ENCODE measurements at regions not wholly inside any gene's neighbourhood (a gene's known extent, or its start where the extent isn't known, plus 50 kb on each side); places are given as distances from the start of the nearest gene placed in this dataset.

GRCh38 chr2:120677696-120678247, 57.9 kb upstream of the GLI2 start:
- Histone ChIP-seq H3K27me3 (ENCODE audit: control insufficient read depth in 3 of 3, insufficient read depth in 3 of 3, low read length in 3 of 3) (peaks cover 0 to 43% (median 2%) of the 10 kb centered on the region in 3 donors), H3K4me3 (ENCODE audit: low read depth in 1 of 3, low read length in 3 of 3) (no peak overlapping the region), H3K36me3 (ENCODE audit: control insufficient read depth in 3 of 3, insufficient read depth in 2 of 3, low read depth in 1 of 3, low read length in 3 of 3) (no peaks in the 10 kb centered on the region), H3K4me1 (ENCODE audit: control insufficient read depth in 3 of 3, insufficient read depth in 2 of 3, low read depth in 1 of 3, low read length in 2 of 3) (peaks cover 0 to 4% (median 0%) of the 10 kb centered on the region in 3 donors), H3K27ac (ENCODE audit: low read depth in 1 of 3, low read length in 2 of 3) (no peak overlapping the region), H3K9me3 (ENCODE audit: control insufficient read depth in 2 of 2, insufficient read depth in 1 of 2, low read depth in 1 of 2, low read length in 1 of 2) (peaks cover 0 to 7% of the 10 kb centered on the region in 2 donors)
- no peak for DNase-seq
- FAIRE-seq: no peak
- 70 to 81% (median 79%) methylated on average over 4 of the region's 4 CpGs for WGBS, 3 donors

GRCh38 chr2:120678251-120678650, 57.4 kb upstream of the GLI2 start:
- peaks cover 0 to 4% (median 0%) of the 10 kb centered on the region in 3 donors for H3K4me1 ChIP-seq (ENCODE audit: control insufficient read depth in 3 of 3, insufficient read depth in 2 of 3, low read depth in 1 of 3, low read length in 2 of 3)
- FAIRE-seq (no peak), DNase-seq (no peak)
- H3K9me3 ChIP-seq (ENCODE audit: control insufficient read depth in 2 of 2, insufficient read depth in 1 of 2, low read depth in 1 of 2, low read length in 1 of 2): peaks cover 0 to 7% of the 10 kb centered on the region in 2 donors
- WGBS, 3 donors: 46 to 60% (median 57%) methylated on average over 7 of the region's 7 CpGs
- no peaks in the 10 kb centered on the region for H3K36me3 ChIP-seq (ENCODE audit: control insufficient read depth in 3 of 3, insufficient read depth in 2 of 3, low read depth in 1 of 3, low read length in 3 of 3)
- H3K4me3 ChIP-seq (ENCODE audit: low read depth in 1 of 3, low read length in 3 of 3): no peak overlapping the region
- peaks cover 0 to 42% (median 2%) of the 10 kb centered on the region in 3 donors for H3K27me3 ChIP-seq (ENCODE audit: control insufficient read depth in 3 of 3, insufficient read depth in 3 of 3, low read length in 3 of 3)
- H3K27ac ChIP-seq (ENCODE audit: low read depth in 1 of 3, low read length in 2 of 3): no peak overlapping the region

GRCh38 chr2:120678926-120679325, 56.7 kb upstream of the GLI2 start:
- no peak overlapping the region for H3K4me3 ChIP-seq (ENCODE audit: low read depth in 1 of 3, low read length in 3 of 3)
- H3K27ac ChIP-seq (ENCODE audit: low read depth in 1 of 3, low read length in 2 of 3): no peak overlapping the region
- peaks cover 0 to 4% (median 0%) of the 10 kb centered on the region in 3 donors for H3K4me1 ChIP-seq (ENCODE audit: control insufficient read depth in 3 of 3, insufficient read depth in 2 of 3, low read depth in 1 of 3, low read length in 2 of 3)
- H3K36me3 ChIP-seq (ENCODE audit: control insufficient read depth in 3 of 3, insufficient read depth in 2 of 3, low read depth in 1 of 3, low read length in 3 of 3): no peaks in the 10 kb centered on the region
- DNase-seq: no peak
- 55 to 72% (median 65%) methylated on average over 7 of the region's 7 CpGs for WGBS, 3 donors
- peaks cover 0 to 41% (median 2%) of the 10 kb centered on the region in 3 donors for H3K27me3 ChIP-seq (ENCODE audit: control insufficient read depth in 3 of 3, insufficient read depth in 3 of 3, low read length in 3 of 3)
- peaks cover 0 to 7% of the 10 kb centered on the region in 2 donors for H3K9me3 ChIP-seq (ENCODE audit: control insufficient read depth in 2 of 2, insufficient read depth in 1 of 2, low read depth in 1 of 2, low read length in 1 of 2)
- no peak for FAIRE-seq

- WGBS, 3 donors: 89 to 94% (median 92%) methylated on average over 9 of the region's 9 CpGs
- no peak overlapping the region for H3K27ac ChIP-seq (ENCODE audit: low read depth in 1 of 3, low read length in 2 of 3)
- no peak for DNase-seq
- H3K4me1 ChIP-seq (ENCODE audit: control insufficient read depth in 3 of 3, insufficient read depth in 2 of 3, low read depth in 1 of 3, low read length in 2 of 3): peaks cover 0 to 4% (median 0%) of the 10 kb centered on the region in 3 donors
- peaks cover 0 to 41% (median under 1%) of the 10 kb centered on the region in 3 donors for H3K27me3 ChIP-seq (ENCODE audit: control insufficient read depth in 3 of 3, insufficient read depth in 3 of 3, low read length in 3 of 3)
- H3K9me3 ChIP-seq (ENCODE audit: control insufficient read depth in 2 of 2, insufficient read depth in 1 of 2, low read depth in 1 of 2, low read length in 1 of 2): peaks cover 0 to 7% of the 10 kb centered on the region in 2 donors
- no peaks in the 10 kb centered on the region for H3K36me3 ChIP-seq (ENCODE audit: control insufficient read depth in 3 of 3, insufficient read depth in 2 of 3, low read depth in 1 of 3, low read length in 3 of 3)
- no peak overlapping the region for H3K4me3 ChIP-seq (ENCODE audit: low read depth in 1 of 3, low read length in 3 of 3)
- FAIRE-seq: no peak
Measured at GRCh38 chr2:120679526-120679925, 56.1 kb upstream of the GLI2 start.

GRCh38 chr2:120680136-120680761, 55.4 kb upstream of the GLI2 start:
- peaks cover 0 to 4% (median 0%) of the 10 kb centered on the region in 3 donors for H3K4me1 ChIP-seq (ENCODE audit: control insufficient read depth in 3 of 3, insufficient read depth in 2 of 3, low read depth in 1 of 3, low read length in 2 of 3)
- H3K27ac ChIP-seq (ENCODE audit: low read depth in 1 of 3, low read length in 2 of 3): no peak overlapping the region
- H3K9me3 ChIP-seq (ENCODE audit: control insufficient read depth in 2 of 2, insufficient read depth in 1 of 2, low read depth in 1 of 2, low read length in 1 of 2): peaks cover 0 to 6% of the 10 kb centered on the region in 2 donors
- FAIRE-seq: no peak
- no peak overlapping the region for H3K4me3 ChIP-seq (ENCODE audit: low read depth in 1 of 3, low read length in 3 of 3)
- 18 to 21% (median 19%) methylated on average over 13 to 18 of the region's 18 CpGs for WGBS, 3 donors
- DNase-seq: peak; percentile 77 to 89
- no peaks in the 10 kb centered on the region for H3K36me3 ChIP-seq (ENCODE audit: control insufficient read depth in 3 of 3, insufficient read depth in 2 of 3, low read depth in 1 of 3, low read length in 3 of 3)
- H3K27me3 ChIP-seq (ENCODE audit: control insufficient read depth in 3 of 3, insufficient read depth in 3 of 3, low read length in 3 of 3): peaks cover 0 to 38% (median 0%) of the 10 kb centered on the region in 3 donors

- Histone ChIP-seq H3K9me3 (ENCODE audit: control insufficient read depth in 2 of 2, insufficient read depth in 1 of 2, low read depth in 1 of 2, low read length in 1 of 2) (no peaks in the 10 kb centered on the region), H3K4me1 (ENCODE audit: control insufficient read depth in 3 of 3, insufficient read depth in 2 of 3, low read depth in 1 of 3, low read length in 2 of 3) (peaks cover 0 to 4% (median 0%) of the 10 kb centered on the region in 3 donors), H3K36me3 (ENCODE audit: control insufficient read depth in 3 of 3, insufficient read depth in 2 of 3, low read depth in 1 of 3, low read length in 3 of 3) (no peaks in the 10 kb centered on the region), H3K4me3 (ENCODE audit: low read depth in 1 of 3, low read length in 3 of 3) (no peak overlapping the region), H3K27ac (ENCODE audit: low read depth in 1 of 3, low read length in 2 of 3) (no peak overlapping the region), H3K27me3 (ENCODE audit: control insufficient read depth in 3 of 3, insufficient read depth in 3 of 3, low read length in 3 of 3) (peaks cover 0 to 29% (median 0%) of the 10 kb centered on the region in 3 donors)
- FAIRE-seq: no peak
- 61 to 65% (median 62%) methylated on average over 4 of the region's 4 CpGs for WGBS, 3 donors
- no peak for DNase-seq
Measured at GRCh38 chr2:120681181-120681580, 54.5 kb upstream of the GLI2 start.

- H3K9me3 ChIP-seq (ENCODE audit: control insufficient read depth in 2 of 2, insufficient read depth in 1 of 2, low read depth in 1 of 2, low read length in 1 of 2): no peaks in the 10 kb centered on the region
- 49 to 74% (median 57%) methylated on average over 11 of the region's 11 CpGs for WGBS, 3 donors
- DNase-seq (no peak), FAIRE-seq (no peak)
- no peak overlapping the region for H3K27ac ChIP-seq (ENCODE audit: low read depth in 1 of 3, low read length in 2 of 3)
- H3K4me3 ChIP-seq (ENCODE audit: low read depth in 1 of 3, low read length in 3 of 3): no peak overlapping the region
- no peaks in the 10 kb centered on the region for H3K36me3 ChIP-seq (ENCODE audit: control insufficient read depth in 3 of 3, insufficient read depth in 2 of 3, low read depth in 1 of 3, low read length in 3 of 3)
- peaks cover 0 to 4% (median 0%) of the 10 kb centered on the region in 3 donors for H3K4me1 ChIP-seq (ENCODE audit: control insufficient read depth in 3 of 3, insufficient read depth in 2 of 3, low read depth in 1 of 3, low read length in 2 of 3)
- peaks cover 0 to 28% (median 0%) of the 10 kb centered on the region in 3 donors for H3K27me3 ChIP-seq (ENCODE audit: control insufficient read depth in 3 of 3, insufficient read depth in 3 of 3, low read length in 3 of 3)
Measured at GRCh38 chr2:120681696-120682288, 53.9 kb upstream of the GLI2 start.

GRCh38 chr2:120682654-120683053, 53.0 kb upstream of the GLI2 start:
- Histone ChIP-seq H3K9me3 (ENCODE audit: control insufficient read depth in 2 of 2, insufficient read depth in 1 of 2, low read depth in 1 of 2, low read length in 1 of 2) (peaks cover 0 to 4% of the 10 kb centered on the region in 2 donors), H3K27me3 (ENCODE audit: control insufficient read depth in 3 of 3, insufficient read depth in 3 of 3, low read length in 3 of 3) (peaks cover 0 to 24% (median 0%) of the 10 kb centered on the region in 3 donors), H3K4me1 (ENCODE audit: control insufficient read depth in 3 of 3, insufficient read depth in 2 of 3, low read depth in 1 of 3, low read length in 2 of 3) (peaks cover 0 to 4% (median 0%) of the 10 kb centered on the region in 3 donors), H3K4me3 (ENCODE audit: low read depth in 1 of 3, low read length in 3 of 3) (no peak overlapping the region), H3K36me3 (ENCODE audit: control insufficient read depth in 3 of 3, insufficient read depth in 2 of 3, low read depth in 1 of 3, low read length in 3 of 3) (no peaks in the 10 kb centered on the region), H3K27ac (ENCODE audit: low read depth in 1 of 3, low read length in 2 of 3) (no peak overlapping the region)
- FAIRE-seq (no peak), DNase-seq (no peak)
- 67 to 68% (median 67%) methylated on average over 11 to 12 of the region's 12 CpGs for WGBS, 3 donors
